ENCODE measurements at regions not wholly inside any gene's neighbourhood (a gene's known extent, or its start where the extent isn't known, plus 50 kb on each side); places are given as distances from the start of the nearest gene placed in this dataset.

- H4K91ac ChIP-seq (ENCODE audit: insufficient read depth, low read depth, low read length) = no peak overlapping the region
- no peak overlapping the region for H2AFZ ChIP-seq (replicated peaks; ENCODE audit: low read length, poor library complexity)
- H4K8ac ChIP-seq (ENCODE audit: low read depth in 2 of 2, low read length in 2 of 2) = no peak overlapping the region
- no peak overlapping the region for H2BK5ac ChIP-seq (ENCODE audit: low read depth, low read length, poor library complexity, severe bottlenecking)
- TF ChIP-seq FOS (IDR thresholded peaks at IDR 0.05; ENCODE audit: low read depth, low read length) = no peak
- TF ChIP-seq CTCF (conservative IDR thresholded peaks at IDR 0.05; ENCODE audit: low read depth, low read length) = no peak
- no peak for TF ChIP-seq CHD1 (IDR thresholded peaks at IDR 0.05; ENCODE audit: low read depth, low read length)
- TF ChIP-seq RFX5 (IDR thresholded peaks at IDR 0.05; ENCODE audit: low read depth, low read length) = no peak
- no peak for TF ChIP-seq CEBPB (IDR thresholded peaks at IDR 0.05; ENCODE audit: low read depth, low read length)
- no peak for TF ChIP-seq NFE2L2 (IDR thresholded peaks at IDR 0.05; ENCODE audit: low read depth, low read length)
- TF ChIP-seq MAFK (IDR thresholded peaks at IDR 0.05; ENCODE audit: low read depth, low read length) = no peak
- no peak overlapping the region for H2AK5ac ChIP-seq (ENCODE audit: low read depth, low read length)
- H3K4me2 ChIP-seq (ENCODE audit: low read depth, low read length) = no peak overlapping the region
- no peaks in the 10 kb centered on the region for H3K27me3 ChIP-seq (ENCODE audit: control insufficient read depth, insufficient read depth, low read length)
- no peaks in the 10 kb centered on the region for H3K9me1 ChIP-seq (ENCODE audit: insufficient read depth, low read length)
- DNase-seq (no peak), ATAC-seq (ENCODE audit: low read depth) (no peak)
- ChIA-PET POLR2A (ENCODE audit: unreplicated experiment) (no interaction called here), CTCF (no interaction called here)
- H3K9ac ChIP-seq (ENCODE audit: low read depth, low read length) = no peak overlapping the region
- no peak overlapping the region for H3K27ac ChIP-seq (ENCODE audit: insufficient read depth, low read length)
- dilution Hi-C loops (cut with HindIII; ENCODE audit: low sequenced_read_pairs, unreplicated experiment) (no loop called here), intact Hi-C loops (cut with micrococcal nuclease) (no loop called here), in situ Hi-C loops (cut with MboI; ENCODE audit: low sequenced_read_pairs) (no loop called here)
- no peak overlapping the region for H2AK9ac ChIP-seq (replicated peaks; ENCODE audit: low read depth, low read length, poor library complexity)
- H2BK15ac ChIP-seq (ENCODE audit: low read depth, low read length) = no peak overlapping the region
- no peaks in the 10 kb centered on the region for H3K36me3 ChIP-seq (ENCODE audit: control insufficient read depth, insufficient read depth, low read length)
- H3K4me3 ChIP-seq (ENCODE audit: insufficient read depth, low read depth, low read length) = no peak overlapping the region
- H3K9me3 ChIP-seq (ENCODE audit: control insufficient read depth, insufficient read depth, low read length) = no peaks in the 10 kb centered on the region
- no peak overlapping the region for H3K4ac ChIP-seq (ENCODE audit: low read depth, low read length)
- no peak overlapping the region for H3K23ac ChIP-seq (ENCODE audit: low read depth, low read length)
- H3K56ac ChIP-seq (ENCODE audit: extremely low read depth, insufficient read depth, low read length) = no peak overlapping the region
- no peak overlapping the region for H4K5ac ChIP-seq (ENCODE audit: low read depth, low read length)
- no peak overlapping the region for H3K18ac ChIP-seq (ENCODE audit: low read depth, low read length)
- no peak overlapping the region for H2BK120ac ChIP-seq (ENCODE audit: low read depth, low read length)
- WGBS, 2 experiments (ENCODE audit: extremely low coverage in 2 of 2, insufficient read length in 1 of 2) = no CpG with 5 or more reads among the region's 4 CpGs
- BruUV-seq (replicated peaks) = no TSS peak
- H3K79me1 ChIP-seq (ENCODE audit: low read depth in 1 of 2, low read length in 2 of 2) = no peaks in the 10 kb centered on the region
- no peaks in the 10 kb centered on the region for H3K4me1 ChIP-seq (ENCODE audit: control insufficient read depth, insufficient read depth, low read length)
- H4K20me1 ChIP-seq (ENCODE audit: insufficient read depth, low read length) = no peaks in the 10 kb centered on the region
- no peak overlapping the region for H2BK20ac ChIP-seq (ENCODE audit: low read depth, low read length)
- H3K14ac ChIP-seq (replicated peaks; ENCODE audit: low read depth, low read length) = no peak overlapping the region
Observed at GRCh38 chr2:157203651-157204050, 53.9 kb upstream of the GALNT5 start.

Data from IMR-90 (cell line).